Head of caudate nucleus (tissue), 42 donors: ENCODE measurements at regions not wholly inside any gene's neighbourhood (a gene's known extent, or its start where the extent isn't known, plus 50 kb on each side); places are given as distances from the start of the nearest gene placed in this dataset.
"Not testable (repeated sequence)": the region's sequence is repeated elsewhere in the genome, so short reads cannot be mapped to it uniquely, and the experiment has no call there.

Experiments used
- DNase-seq, 42 donors: peaks; one replicate each; pipeline versions ENCODE4 v3.0.0 to v3.0.0-alpha.2; 2020 to 2021; ENCODE audit warnings: mixed read lengths in 7 of 42
- intact Hi-C: fragments of 100-400 bp; cut with DNase I; formaldehyde crosslinking; loops from one replicate; pipeline ENCODE4 v1.15.0; 2022

- peak in 2 of 42 donors; percentile 16 to 30 for DNase-seq
- intact Hi-C loops = no loop called here
Observed at GRCh38 chr5:117165068-117165467, 590.4 kb upstream of the SEMA6A start.

GRCh38 chr5:117161718-117162335 is 587.2 kb upstream of the SEMA6A start:
- DNase-seq = peak in 4 of 42 donors; percentile 2 to 37 (median 16)
- intact Hi-C loops = no loop called here

- DNase-seq = no peak
- intact Hi-C loops = no loop called here
Observed at GRCh38 chr5:117160391-117160790, 585.8 kb upstream of the SEMA6A start.

GRCh38 chr5:117149312-117149711 is 574.7 kb upstream of the SEMA6A start:
- DNase-seq = no peak
- intact Hi-C loops = no loop called here

GRCh38 chr5:117144086-117144485 is 569.5 kb upstream of the SEMA6A start:
- intact Hi-C loops = no loop called here

GRCh38 chr5:117143406-117143805 is 568.8 kb upstream of the SEMA6A start:
- intact Hi-C loops = no loop called here
- no peak for DNase-seq

More at GRCh38 chr5:117144086-117144485, 569.5 kb upstream of the SEMA6A start:
- DNase-seq = peak in 1 of 42 donors; percentile 12

- no peak for DNase-seq
- intact Hi-C loops = no loop called here
Observed at GRCh38 chr5:117138523-117138922, 563.9 kb upstream of the SEMA6A start.

- intact Hi-C loops = no loop called here
- no peak for DNase-seq
Observed at GRCh38 chr5:117135851-117136250, 561.2 kb upstream of the SEMA6A start.

GRCh38 chr5:117133198-117133597 is 558.6 kb upstream of the SEMA6A start:
- DNase-seq = no peak
- intact Hi-C loops = no loop called here

GRCh38 chr5:117131876-117132275 is 557.3 kb upstream of the SEMA6A start:
- intact Hi-C loops = no loop called here
- DNase-seq = peak in 17 of 42 donors; percentile 4 to 44 (median 15)

- intact Hi-C loops = no loop called here
- DNase-seq = peak in 2 of 42 donors; percentile 5 to 15
Observed at GRCh38 chr5:117131048-117131679, 556.5 kb upstream of the SEMA6A start.

- intact Hi-C loops = no loop called here
- no peak for DNase-seq
Observed at GRCh38 chr5:117118499-117118898, 543.9 kb upstream of the SEMA6A start.

GRCh38 chr5:117117314-117117713 is 542.7 kb upstream of the SEMA6A start:
- DNase-seq, intact Hi-C loops: not testable (repeated sequence)

- no peak for DNase-seq
- intact Hi-C loops = no loop called here
Observed at GRCh38 chr5:117110548-117110947, 535.9 kb upstream of the SEMA6A start.

GRCh38 chr5:117107859-117108258 is 533.2 kb upstream of the SEMA6A start:
- intact Hi-C loops = no loop called here
- DNase-seq = no peak

GRCh38 chr5:117103703-117104102 is 529.1 kb upstream of the SEMA6A start:
- intact Hi-C loops = no loop called here
- DNase-seq = no peak

- no peak for DNase-seq
- intact Hi-C loops = no loop called here
Observed at GRCh38 chr5:117102591-117102990, 528.0 kb upstream of the SEMA6A start.

- intact Hi-C loops = no loop called here
- DNase-seq = no peak
Observed at GRCh38 chr5:117100176-117100575, 525.6 kb upstream of the SEMA6A start.

GRCh38 chr5:117098094-117098493 is 523.5 kb upstream of the SEMA6A start:
- DNase-seq = no peak
- intact Hi-C loops = no loop called here

GRCh38 chr5:117095346-117096332 is 521.0 kb upstream of the SEMA6A start:
- intact Hi-C loops = no loop called here
- no peak for DNase-seq
